WTC11 (cell line): ENCODE measurements at regions not wholly inside any gene's neighbourhood (a gene's known extent, or its start where the extent isn't known, plus 50 kb on each side); places are given as distances from the start of the nearest gene placed in this dataset.

ENCODE experiments used
- ATAC-seq: fragments of 200-7000 bp; cut with Tn5 transposase; 2 replicates; pipeline ENCODE4 v1.10.0; 2021; ENCODE audit warnings: mild to moderate bottlenecking, moderate library complexity
- CTCF ChIA-PET: fragments of 300-600 bp; sonication (Branson Sonifier 250); formaldehyde crosslinking; loops from one replicate; lab custom pipeline; 2021; ENCODE audit warnings: antibody characterized with exemption; lab: Charles Lee
- POLR2A ChIA-PET: fragments of 350-600 bp; sonication (Branson Sonifier 250); formaldehyde crosslinking; loops from one replicate; lab custom pipeline; 2021; ENCODE audit warnings: antibody characterized with exemption; lab: Charles Lee
- DNase-seq: peaks from one replicate; pipeline ENCODE4 v3.0.0; 2021; ENCODE audit warnings: low spot score
- H3K27ac Mint-ChIP-seq: 2 replicates; pipeline ENCODE4 v1.8.0; 2021; ENCODE audit warnings: mixed read lengths
- H3K27me3 Mint-ChIP-seq: 2 replicates; pipeline ENCODE4 v1.8.0; 2021; ENCODE audit warnings: low read depth, mild to moderate bottlenecking, moderate library complexity, mixed read lengths
- H3K36me3 Mint-ChIP-seq: 2 replicates; pipeline ENCODE4 v1.8.0; 2021; ENCODE audit warnings: mixed read lengths
- H3K4me1 Mint-ChIP-seq: 2 replicates; pipeline ENCODE4 v1.8.0; 2022; ENCODE audit warnings: mixed read lengths
- H3K4me3 Mint-ChIP-seq: 2 replicates; pipeline ENCODE4 v1.8.0; 2021; ENCODE audit warnings: mild to moderate bottlenecking, moderate library complexity, mixed read lengths
- H3K9me3 Mint-ChIP-seq: 2 replicates; pipeline ENCODE4 v1.8.0; 2021; ENCODE audit warnings: mixed read lengths
- CDX4 ChIP-seq: fragments of 250-450 bp; sonication (Bioruptor Pico); IDR thresholded peaks from 2 replicates; pipeline ENCODE4 v1.9.0; 2021; ENCODE audit warnings: moderate library complexity, mild to moderate bottlenecking, inconsistent platforms, borderline replicate concordance
- ERG ChIP-seq: fragments of 250-450 bp; sonication (Bioruptor Pico); IDR thresholded peaks from 2 replicates; pipeline ENCODE4 v1.8.0; 2021; ENCODE audit warnings: mild to moderate bottlenecking
- GABPB1 ChIP-seq: sonication (generic); formaldehyde crosslinking; IDR thresholded peaks from 2 replicates; pipeline ENCODE4 v1.8.1; 2023; ENCODE audit warnings: mild to moderate bottlenecking, missing genetic modification reagents
- GRHL2 ChIP-seq: fragments of 250-450 bp; sonication (Bioruptor Pico); IDR thresholded peaks from 2 replicates; pipeline ENCODE4 v1.8.0; 2022; ENCODE audit warnings: mild to moderate bottlenecking, moderate library complexity; ENCODE audit not compliant: insufficient replicate concordance, severe bottlenecking
- GTF2I ChIP-seq: fragments of 250-450 bp; sonication (Bioruptor Pico); conservative IDR thresholded peaks from 2 replicates; pipeline ENCODE4 v1.4.0; 2021; ENCODE audit warnings: mild to moderate bottlenecking
- IRF2 ChIP-seq: sonication (generic); formaldehyde crosslinking; IDR thresholded peaks from 2 replicates; pipeline ENCODE4 v1.8.0; 2022; ENCODE audit warnings: low read depth, missing genetic modification reagents, borderline replicate concordance
- MLX ChIP-seq: sonication (generic); formaldehyde crosslinking; IDR thresholded peaks from 2 replicates; pipeline ENCODE4 v1.8.1; 2023; ENCODE audit warnings: mild to moderate bottlenecking, missing genetic modification reagents, moderate library complexity
- MXD4 ChIP-seq: fragments of 250-450 bp; sonication (Bioruptor Pico); IDR thresholded peaks from 2 replicates; pipeline ENCODE4 v1.8.0; 2021; ENCODE audit warnings: mild to moderate bottlenecking, moderate library complexity, borderline replicate concordance
- NFYB ChIP-seq: sonication (generic); formaldehyde crosslinking; conservative IDR thresholded peaks from 2 replicates; pipeline ENCODE4 v1.8.0; 2022; ENCODE audit warnings: low read depth, missing genetic modification reagents
- OVOL2 ChIP-seq: fragments of 250-450 bp; sonication (Bioruptor Pico); IDR thresholded peaks from 2 replicates; pipeline ENCODE4 v1.9.0; 2021; ENCODE audit warnings: mild to moderate bottlenecking, borderline replicate concordance
- RELA ChIP-seq: sonication (generic); formaldehyde crosslinking; IDR thresholded peaks from 2 replicates; pipeline ENCODE4 v1.8.1; 2022; ENCODE audit warnings: missing genetic modification reagents, mild to moderate bottlenecking, borderline replicate concordance
- SMAD3 ChIP-seq: sonication (generic); formaldehyde crosslinking; IDR thresholded peaks from 2 replicates; pipeline ENCODE4 v1.8.0; 2022; ENCODE audit warnings: missing genetic modification reagents, mild to moderate bottlenecking, borderline replicate concordance
- STAT6 ChIP-seq: sonication (generic); formaldehyde crosslinking; conservative IDR thresholded peaks from 2 replicates; pipeline ENCODE4 v1.8.1; 2023; ENCODE audit warnings: mild to moderate bottlenecking, low read depth, missing genetic modification reagents, moderate library complexity
- TCF7 ChIP-seq: sonication (generic); formaldehyde crosslinking; IDR thresholded peaks from 2 replicates; pipeline ENCODE4 v1.8.0; 2022; ENCODE audit warnings: mild to moderate bottlenecking, low read depth, missing genetic modification reagents, moderate library complexity
- ZBTB21 ChIP-seq: sonication (generic); formaldehyde crosslinking; IDR thresholded peaks from 2 replicates; pipeline ENCODE4 v1.8.1; 2023; ENCODE audit warnings: mild to moderate bottlenecking, missing genetic modification reagents, borderline replicate concordance
- ZNF263 ChIP-seq: sonication (generic); formaldehyde crosslinking; IDR thresholded peaks from 2 replicates; pipeline ENCODE4 v1.8.1; 2022; ENCODE audit warnings: low read depth, mild to moderate bottlenecking, moderate library complexity, missing genetic modification reagents
- ZNF281 ChIP-seq: sonication (generic); formaldehyde crosslinking; IDR thresholded peaks from 2 replicates; pipeline ENCODE4 v1.8.0; 2023; ENCODE audit warnings: mild to moderate bottlenecking, missing genetic modification reagents
- ZNF396 ChIP-seq: fragments of 250-450 bp; sonication (Bioruptor Pico); IDR thresholded peaks from 2 replicates; pipeline ENCODE4 v1.8.0; 2021; ENCODE audit warnings: mild to moderate bottlenecking, moderate library complexity, borderline replicate concordance
- ZNF423 ChIP-seq: fragments of 250-450 bp; sonication (Bioruptor Pico); IDR thresholded peaks from 2 replicates; pipeline ENCODE4 v2.1.2; 2022; ENCODE audit warnings: mild to moderate bottlenecking, moderate library complexity
- ZSCAN18 ChIP-seq: fragments of 250-450 bp; sonication (Bioruptor Pico); IDR thresholded peaks from 2 replicates; pipeline ENCODE4 v2.1.2; 2022; ENCODE audit warnings: mild to moderate bottlenecking, moderate library complexity

GRCh38 chr19:5222178-5222577 is 118.4 kb downstream of the PTPRS start (continued):
- TF ChIP-seq ERG (CRISPR knock-in tag) = no peak
- no peak for TF ChIP-seq SMAD3 (CRISPR knock-in tag)

GRCh38 chr19:5220866-5221265 is 119.7 kb downstream of the PTPRS start:
- no peaks in the 10 kb centered on the region for H3K27me3 Mint-ChIP-seq
- ChIA-PET POLR2A (no interaction called here), CTCF (no interaction called here)
- no peak for DNase-seq
- H3K9me3 Mint-ChIP-seq = peaks cover 9% of the 10 kb centered on the region
- H3K4me3 Mint-ChIP-seq = no peak overlapping the region
- H3K36me3 Mint-ChIP-seq = peaks cover 53% of the 10 kb centered on the region
- ATAC-seq = no peak
- H3K4me1 Mint-ChIP-seq = no peaks in the 10 kb centered on the region
- no peak overlapping the region for H3K27ac Mint-ChIP-seq
- TF ChIP-seq GTF2I (CRISPR knock-in tag) = no peak
- no peak for TF ChIP-seq CDX4 (CRISPR knock-in tag)
- TF ChIP-seq STAT6 (CRISPR knock-in tag) = no peak
- no peak for TF ChIP-seq ERG (CRISPR knock-in tag)
- no peak for TF ChIP-seq NFYB (CRISPR knock-in tag)
- no peak for TF ChIP-seq MLX
- TF ChIP-seq IRF2 (CRISPR knock-in tag) = no peak
- no peak for TF ChIP-seq ZNF281
- no peak for TF ChIP-seq ZNF263 (CRISPR knock-in tag)
- TF ChIP-seq ZNF423 = no peak
- no peak for TF ChIP-seq ZBTB21 (CRISPR knock-in tag)
- no peak for TF ChIP-seq GABPB1 (CRISPR knock-in tag)
- no peak for TF ChIP-seq OVOL2 (CRISPR knock-in tag)
- TF ChIP-seq MXD4 (CRISPR knock-in tag) = no peak
- TF ChIP-seq RELA (CRISPR knock-in tag) = no peak
- no peak for TF ChIP-seq GRHL2 (CRISPR knock-in tag)
- no peak for TF ChIP-seq ZNF396
- TF ChIP-seq TCF7 (CRISPR knock-in tag) = no peak
- no peak for TF ChIP-seq ZSCAN18
- TF ChIP-seq SMAD3 (CRISPR knock-in tag) = no peak
